Astrocyte of the cerebellum (primary cell): ENCODE measurements at regions not wholly inside any gene's neighbourhood (a gene's known extent, or its start where the extent isn't known, plus 50 kb on each side); places are given as distances from the start of the nearest gene placed in this dataset.

Source experiments
- DNase-seq: peaks from one replicate; pipeline ENCODE4 v3.0.0-alpha.2; 2011; ENCODE audit warnings: low read depth
- H3K4me3 ChIP-seq: 2 replicates; pipeline ENCODE4 v1.5.1; 2011; ENCODE audit warnings: mild to moderate bottlenecking, low read depth, low read length, moderate library complexity
- in situ Hi-C: cut with HindIII; loops from 2 replicates; pipeline ENCODE4 v1.10.0; 2017; ENCODE audit warnings: low sequenced_read_pairs
- TF ChIP-seq, protein P1 (sequence below): IDR thresholded peaks from 2 replicates; pipeline ENCODE4 v1.5.1; 2012; ENCODE audit warnings: low read length, low read depth, moderate library complexity, mild to moderate bottlenecking; ENCODE audit errors: missing control alignments

DNA sequence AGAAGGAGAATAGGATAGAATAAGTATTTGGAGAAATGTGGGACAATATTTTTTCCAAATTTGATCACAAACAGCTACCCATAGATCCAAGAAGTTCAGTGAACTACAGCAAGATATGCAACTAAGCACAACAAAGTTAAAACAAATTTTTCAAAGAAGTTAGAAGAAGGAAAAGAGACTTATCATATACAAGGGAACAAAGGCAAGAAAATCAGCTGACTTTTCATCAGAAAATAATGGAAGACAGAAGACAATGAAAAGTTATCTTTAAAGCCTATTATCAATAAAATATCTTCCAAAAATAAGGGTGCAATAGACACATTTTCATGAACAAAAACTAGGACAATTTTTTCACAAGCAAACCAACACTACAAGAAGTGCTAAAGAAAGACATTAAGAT lies 202.8 kb upstream of the FN1 start:
- no peak overlapping the region for H3K4me3 ChIP-seq
- TF ChIP-seq, protein P1, sequence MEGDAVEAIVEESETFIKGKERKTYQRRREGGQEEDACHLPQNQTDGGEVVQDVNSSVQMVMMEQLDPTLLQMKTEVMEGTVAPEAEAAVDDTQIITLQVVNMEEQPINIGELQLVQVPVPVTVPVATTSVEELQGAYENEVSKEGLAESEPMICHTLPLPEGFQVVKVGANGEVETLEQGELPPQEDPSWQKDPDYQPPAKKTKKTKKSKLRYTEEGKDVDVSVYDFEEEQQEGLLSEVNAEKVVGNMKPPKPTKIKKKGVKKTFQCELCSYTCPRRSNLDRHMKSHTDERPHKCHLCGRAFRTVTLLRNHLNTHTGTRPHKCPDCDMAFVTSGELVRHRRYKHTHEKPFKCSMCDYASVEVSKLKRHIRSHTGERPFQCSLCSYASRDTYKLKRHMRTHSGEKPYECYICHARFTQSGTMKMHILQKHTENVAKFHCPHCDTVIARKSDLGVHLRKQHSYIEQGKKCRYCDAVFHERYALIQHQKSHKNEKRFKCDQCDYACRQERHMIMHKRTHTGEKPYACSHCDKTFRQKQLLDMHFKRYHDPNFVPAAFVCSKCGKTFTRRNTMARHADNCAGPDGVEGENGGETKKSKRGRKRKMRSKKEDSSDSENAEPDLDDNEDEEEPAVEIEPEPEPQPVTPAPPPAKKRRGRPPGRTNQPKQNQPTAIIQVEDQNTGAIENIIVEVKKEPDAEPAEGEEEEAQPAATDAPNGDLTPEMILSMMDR, result no peak
- no peak for DNase-seq
- in situ Hi-C loops, result no loop called here

DNA sequence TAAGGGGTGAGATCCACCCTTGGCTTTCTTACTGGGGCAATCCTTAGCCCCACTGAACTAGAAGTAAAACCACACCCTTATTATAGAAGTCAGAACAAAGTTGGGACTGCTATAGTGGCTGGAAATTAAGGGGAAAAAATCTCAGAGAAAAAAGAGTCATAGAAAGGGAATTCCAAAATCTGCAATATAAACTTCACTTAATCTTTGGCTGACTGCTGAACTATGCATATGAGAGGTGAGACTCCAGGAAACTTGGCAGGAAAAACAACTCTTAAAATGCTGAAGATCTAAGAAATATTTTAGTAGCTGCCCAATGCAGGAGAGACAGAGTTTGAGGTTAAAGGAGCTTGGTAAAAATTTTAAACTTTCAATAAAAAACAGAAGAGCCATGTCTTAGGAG lies 201.8 kb upstream of the FN1 start:
- H3K4me3 ChIP-seq, result no peak overlapping the region
- in situ Hi-C loops, result no loop called here
- TF ChIP-seq, protein P1, result no peak
- DNase-seq, result no peak

DNA sequence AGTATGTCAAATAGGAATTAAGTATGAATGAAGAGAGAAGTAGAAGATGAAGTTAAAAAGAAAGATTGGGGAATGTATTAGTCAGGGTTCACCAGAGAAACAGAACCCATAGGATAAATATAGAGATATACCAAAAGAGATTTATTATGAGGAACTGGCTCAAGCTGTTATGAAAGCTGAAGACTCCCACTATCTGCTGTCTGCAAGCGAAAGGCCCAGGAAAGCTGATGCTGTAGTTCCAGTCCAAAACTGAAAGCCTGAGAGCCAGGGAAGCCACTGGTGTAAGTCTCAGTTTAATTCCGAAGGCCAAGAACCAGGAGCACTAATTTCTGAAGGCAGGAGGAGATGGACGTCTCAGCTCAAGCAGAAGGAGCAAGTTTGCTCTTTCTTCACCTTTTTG lies 200.9 kb upstream of the FN1 start:
- TF ChIP-seq, protein P1, result no peak
- no peak for DNase-seq
- no peak overlapping the region for H3K4me3 ChIP-seq
- in situ Hi-C loops, result no loop called here

DNA sequence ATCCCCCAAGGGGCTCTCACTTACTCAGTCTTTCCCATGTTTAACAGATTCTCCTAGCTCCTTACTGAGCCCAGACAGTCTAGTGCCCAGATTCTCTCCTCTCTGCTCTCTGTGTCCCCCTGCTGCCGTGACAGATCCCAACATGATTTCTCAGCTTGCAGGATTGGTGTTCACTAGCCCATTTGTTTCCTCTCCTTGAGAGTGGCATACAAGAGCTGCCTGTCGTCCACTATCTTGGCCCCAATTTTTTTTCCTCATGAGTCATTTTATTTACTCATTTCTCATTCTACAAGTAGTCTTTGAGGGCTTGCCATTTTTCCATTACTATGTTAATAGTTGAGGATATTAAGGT lies 199.9 kb upstream of the FN1 start:
- in situ Hi-C loops, result no loop called here
- DNase-seq, result no peak
- H3K4me3 ChIP-seq, result no peak overlapping the region
- TF ChIP-seq, protein P1, result no peak

DNA sequence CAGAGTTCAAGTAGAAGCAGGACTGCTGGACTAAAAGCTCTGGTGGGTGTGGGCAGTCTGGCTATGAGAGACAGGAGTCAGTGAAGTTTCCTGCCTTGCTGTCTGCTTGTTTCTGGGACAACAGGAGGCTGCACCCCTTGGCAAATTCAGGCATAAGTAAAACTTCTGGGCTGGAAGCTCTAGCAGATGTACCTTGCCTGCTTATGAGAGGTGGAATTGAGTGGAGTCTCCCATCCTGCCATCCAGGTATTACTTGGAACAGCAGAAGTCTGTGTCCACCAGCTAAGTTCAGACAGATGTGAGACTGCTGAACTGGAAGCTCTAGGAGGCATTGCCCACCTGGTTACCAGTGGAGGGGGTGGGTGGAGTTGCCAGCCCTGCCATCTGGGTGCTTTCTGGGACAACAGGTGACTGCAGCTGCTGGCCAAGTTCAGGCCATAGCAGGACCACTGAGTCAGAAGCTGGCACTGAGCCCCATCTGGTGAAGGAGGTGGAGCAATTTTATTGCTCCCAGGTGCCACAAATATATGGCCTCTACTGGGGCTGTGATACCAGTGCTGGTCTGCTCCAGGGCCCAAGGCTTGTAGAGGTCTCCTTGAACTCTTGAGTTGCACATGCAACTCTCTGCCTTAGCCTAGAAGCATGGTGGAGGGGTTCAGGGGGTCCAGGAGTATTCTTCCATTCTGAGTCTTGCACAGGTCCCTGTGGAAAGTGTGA lies 199.4 kb upstream of the FN1 start:
- DNase-seq, result no peak
- in situ Hi-C loops, result no loop called here
- H3K4me3 ChIP-seq, result no peak overlapping the region
- TF ChIP-seq, protein P1, result no peak

DNA sequence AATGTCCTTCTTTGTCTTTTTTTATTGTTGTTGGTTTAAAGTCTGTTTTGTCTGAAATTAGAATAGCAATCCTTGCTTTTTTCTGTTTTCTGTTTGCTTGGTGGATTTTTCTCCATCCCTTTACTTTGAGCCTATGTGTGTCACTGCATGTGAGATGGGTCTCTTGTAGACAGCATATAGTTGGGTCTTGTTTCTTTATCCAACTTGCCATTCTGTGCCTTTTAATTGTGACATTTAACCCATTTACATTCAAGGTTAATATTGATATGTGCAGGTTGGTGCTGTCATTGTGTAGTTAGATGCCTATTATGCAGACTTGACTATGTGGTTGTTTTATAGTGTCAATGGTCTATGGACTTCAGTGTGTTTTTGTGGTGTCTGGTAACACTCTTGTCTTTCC lies 197.5 kb upstream of the FN1 start:
- TF ChIP-seq, protein P1, result no peak
- in situ Hi-C loops, result no loop called here
- no peak for DNase-seq
- no peak overlapping the region for H3K4me3 ChIP-seq
